WTC11 (cell line): ENCODE measurements at regions not wholly inside any gene's neighbourhood (a gene's known extent, or its start where the extent isn't known, plus 50 kb on each side); places are given as distances from the start of the nearest gene placed in this dataset.
A peak's percentile ranks its signal among the peaks of the same experiment; 100 is the strongest.

Source experiments
- ATAC-seq: fragments of 200-7000 bp; cut with Tn5 transposase; 2 replicates; pipeline ENCODE4 v1.10.0; 2021; ENCODE audit warnings: mild to moderate bottlenecking, moderate library complexity
- CTCF ChIA-PET: fragments of 300-600 bp; sonication (Branson Sonifier 250); formaldehyde crosslinking; loops from one replicate; lab custom pipeline; 2021; ENCODE audit warnings: antibody characterized with exemption; lab: Charles Lee
- POLR2A ChIA-PET: fragments of 350-600 bp; sonication (Branson Sonifier 250); formaldehyde crosslinking; loops from one replicate; lab custom pipeline; 2021; ENCODE audit warnings: antibody characterized with exemption; lab: Charles Lee
- DNase-seq: peaks from one replicate; pipeline ENCODE4 v3.0.0; 2021; ENCODE audit warnings: low spot score
- H3K27ac Mint-ChIP-seq: 2 replicates; pipeline ENCODE4 v1.8.0; 2021; ENCODE audit warnings: mixed read lengths
- H3K27me3 Mint-ChIP-seq: 2 replicates; pipeline ENCODE4 v1.8.0; 2021; ENCODE audit warnings: low read depth, mild to moderate bottlenecking, moderate library complexity, mixed read lengths
- H3K36me3 Mint-ChIP-seq: 2 replicates; pipeline ENCODE4 v1.8.0; 2021; ENCODE audit warnings: mixed read lengths
- H3K4me1 Mint-ChIP-seq: 2 replicates; pipeline ENCODE4 v1.8.0; 2022; ENCODE audit warnings: mixed read lengths
- H3K4me3 Mint-ChIP-seq: 2 replicates; pipeline ENCODE4 v1.8.0; 2021; ENCODE audit warnings: mild to moderate bottlenecking, moderate library complexity, mixed read lengths
- H3K9me3 Mint-ChIP-seq: 2 replicates; pipeline ENCODE4 v1.8.0; 2021; ENCODE audit warnings: mixed read lengths
- AR ChIP-seq: fragments of 250-450 bp; sonication (Bioruptor Pico); IDR thresholded peaks from 2 replicates; pipeline ENCODE4 v1.9.0; 2021; ENCODE audit warnings: mild to moderate bottlenecking
- ATF2 ChIP-seq: sonication (generic); formaldehyde crosslinking; IDR thresholded peaks from 2 replicates; pipeline ENCODE4 v1.8.1; 2022; ENCODE audit warnings: low read depth, missing genetic modification reagents, borderline replicate concordance
- CTCF ChIP-seq: fragments of 200-600 bp; IDR thresholded peaks from 2 replicates; pipeline ENCODE4 v1.8.0; 2022; ENCODE audit warnings: antibody characterized with exemption
- ELF4 ChIP-seq: sonication (generic); formaldehyde crosslinking; IDR thresholded peaks from 2 replicates; pipeline ENCODE4 v1.8.1; 2022; ENCODE audit warnings: low read depth, mild to moderate bottlenecking, moderate library complexity, missing genetic modification reagents
- FOXK1 ChIP-seq: sonication (generic); formaldehyde crosslinking; IDR thresholded peaks from 2 replicates; pipeline ENCODE4 v1.8.0; 2022; ENCODE audit warnings: mild to moderate bottlenecking, moderate library complexity, missing genetic modification reagents
- HMGA2 ChIP-seq: fragments of 250-450 bp; sonication (Bioruptor Pico); IDR thresholded peaks from 2 replicates; pipeline ENCODE4 v1.4.0; 2021; ENCODE audit warnings: mild to moderate bottlenecking, moderate library complexity
- JAZF1 ChIP-seq: fragments of 250-450 bp; sonication (Bioruptor Pico); IDR thresholded peaks from 2 replicates; pipeline ENCODE4 v1.9.0; 2021; ENCODE audit warnings: moderate library complexity, mild to moderate bottlenecking, inconsistent platforms
- MAX ChIP-seq: sonication (generic); formaldehyde crosslinking; IDR thresholded peaks from 2 replicates; pipeline ENCODE4 v1.8.0; 2022; ENCODE audit warnings: mild to moderate bottlenecking, missing genetic modification reagents
- MXD4 ChIP-seq: fragments of 250-450 bp; sonication (Bioruptor Pico); IDR thresholded peaks from 2 replicates; pipeline ENCODE4 v1.8.0; 2021; ENCODE audit warnings: mild to moderate bottlenecking, moderate library complexity, borderline replicate concordance
- OVOL2 ChIP-seq: fragments of 250-450 bp; sonication (Bioruptor Pico); IDR thresholded peaks from 2 replicates; pipeline ENCODE4 v1.9.0; 2021; ENCODE audit warnings: mild to moderate bottlenecking, borderline replicate concordance
- STAT6 ChIP-seq: sonication (generic); formaldehyde crosslinking; conservative IDR thresholded peaks from 2 replicates; pipeline ENCODE4 v1.8.1; 2023; ENCODE audit warnings: mild to moderate bottlenecking, low read depth, missing genetic modification reagents, moderate library complexity
- ZBTB21 ChIP-seq: sonication (generic); formaldehyde crosslinking; IDR thresholded peaks from 2 replicates; pipeline ENCODE4 v1.8.1; 2023; ENCODE audit warnings: mild to moderate bottlenecking, missing genetic modification reagents, borderline replicate concordance
- ZNF138 ChIP-seq: sonication (generic); formaldehyde crosslinking; conservative IDR thresholded peaks from 2 replicates; pipeline ENCODE4 v1.8.1; 2022; ENCODE audit warnings: mild to moderate bottlenecking, moderate library complexity, missing genetic modification reagents
- ZNF671 ChIP-seq: fragments of 250-450 bp; sonication (Bioruptor Pico); IDR thresholded peaks from 2 replicates; pipeline ENCODE4 v1.8.0; 2021; ENCODE audit warnings: mild to moderate bottlenecking
- TF ChIP-seq, protein P1 (sequence below): sonication (generic); formaldehyde crosslinking; IDR thresholded peaks from 2 replicates; pipeline ENCODE4 v1.8.0; 2022; ENCODE audit warnings: mild to moderate bottlenecking, missing genetic modification reagents
- TF ChIP-seq, protein P2 (sequence below): fragments of 250-450 bp; sonication (Bioruptor Pico); IDR thresholded peaks from 2 replicates; pipeline ENCODE4 v1.9.0; 2021; ENCODE audit warnings: moderate library complexity, mild to moderate bottlenecking, inconsistent platforms, borderline replicate concordance
- TF ChIP-seq, protein P3 (sequence below): sonication (generic); formaldehyde crosslinking; IDR thresholded peaks from 2 replicates; pipeline ENCODE4 v1.8.0; 2022; ENCODE audit warnings: missing genetic modification reagents

DNA sequence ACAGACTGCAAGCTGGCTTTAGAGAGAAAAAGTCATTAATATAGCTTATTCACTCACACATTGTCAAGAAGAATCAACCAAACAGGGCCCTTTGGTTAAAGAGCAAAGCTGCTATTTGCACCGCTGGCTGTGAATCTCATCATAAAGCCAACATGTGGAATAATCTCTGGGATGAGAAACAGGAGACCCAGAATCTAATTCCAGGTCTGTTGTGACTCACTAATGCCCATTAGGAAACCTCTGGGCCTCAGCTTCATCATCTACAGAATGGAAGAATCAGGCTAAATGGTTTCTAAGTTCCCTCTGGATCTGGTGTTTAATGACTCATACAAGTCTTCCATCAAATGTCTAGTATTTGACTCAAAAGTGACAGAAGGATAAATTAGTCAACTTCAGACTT, 591.7 kb upstream of the DDX18 start (continued):
- TF ChIP-seq STAT6 (CRISPR knock-in tag) (no peak), ZBTB21 (CRISPR knock-in tag) (no peak), FOXK1 (CRISPR knock-in tag) (no peak)
- TF ChIP-seq, protein P1, sequence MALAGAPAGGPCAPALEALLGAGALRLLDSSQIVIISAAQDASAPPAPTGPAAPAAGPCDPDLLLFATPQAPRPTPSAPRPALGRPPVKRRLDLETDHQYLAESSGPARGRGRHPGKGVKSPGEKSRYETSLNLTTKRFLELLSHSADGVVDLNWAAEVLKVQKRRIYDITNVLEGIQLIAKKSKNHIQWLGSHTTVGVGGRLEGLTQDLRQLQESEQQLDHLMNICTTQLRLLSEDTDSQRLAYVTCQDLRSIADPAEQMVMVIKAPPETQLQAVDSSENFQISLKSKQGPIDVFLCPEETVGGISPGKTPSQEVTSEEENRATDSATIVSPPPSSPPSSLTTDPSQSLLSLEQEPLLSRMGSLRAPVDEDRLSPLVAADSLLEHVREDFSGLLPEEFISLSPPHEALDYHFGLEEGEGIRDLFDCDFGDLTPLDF (CRISPR knock-in tag) = no peak

GRCh38 chr2:117232305-117232704, 582.2 kb upstream of the DDX18 start:
- POLR2A ChIA-PET = no interaction called here
- peak; percentile 90 for ATAC-seq
- Mint-ChIP-seq H3K36me3 (peaks cover 30% of the 10 kb centered on the region), H3K27ac (no peak overlapping the region), H3K4me3 (no peak overlapping the region), H3K27me3 (no peaks in the 10 kb centered on the region), H3K4me1 (peaks cover 14% of the 10 kb centered on the region), H3K9me3 (peaks cover 65% of the 10 kb centered on the region)
- DNase-seq = no peak
- TF ChIP-seq AR (no peak), ATF2 (CRISPR knock-in tag) (no peak), ZNF671 (CRISPR knock-in tag) (no peak), HMGA2 (CRISPR knock-in tag) (no peak), ELF4 (CRISPR knock-in tag) (no peak), OVOL2 (CRISPR knock-in tag) (no peak), ZNF138 (CRISPR knock-in tag) (no peak), JAZF1 (CRISPR knock-in tag) (no peak), MAX (CRISPR knock-in tag) (no peak), CTCF (no peak), MXD4 (CRISPR knock-in tag) (no peak)
- TF ChIP-seq, protein P2, sequence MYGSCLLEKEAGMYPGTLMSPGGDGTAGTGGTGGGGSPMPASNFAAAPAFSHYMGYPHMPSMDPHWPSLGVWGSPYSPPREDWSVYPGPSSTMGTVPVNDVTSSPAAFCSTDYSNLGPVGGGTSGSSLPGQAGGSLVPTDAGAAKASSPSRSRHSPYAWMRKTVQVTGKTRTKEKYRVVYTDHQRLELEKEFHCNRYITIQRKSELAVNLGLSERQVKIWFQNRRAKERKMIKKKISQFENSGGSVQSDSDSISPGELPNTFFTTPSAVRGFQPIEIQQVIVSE (CRISPR knock-in tag) = no peak
- TF ChIP-seq, protein P3, sequence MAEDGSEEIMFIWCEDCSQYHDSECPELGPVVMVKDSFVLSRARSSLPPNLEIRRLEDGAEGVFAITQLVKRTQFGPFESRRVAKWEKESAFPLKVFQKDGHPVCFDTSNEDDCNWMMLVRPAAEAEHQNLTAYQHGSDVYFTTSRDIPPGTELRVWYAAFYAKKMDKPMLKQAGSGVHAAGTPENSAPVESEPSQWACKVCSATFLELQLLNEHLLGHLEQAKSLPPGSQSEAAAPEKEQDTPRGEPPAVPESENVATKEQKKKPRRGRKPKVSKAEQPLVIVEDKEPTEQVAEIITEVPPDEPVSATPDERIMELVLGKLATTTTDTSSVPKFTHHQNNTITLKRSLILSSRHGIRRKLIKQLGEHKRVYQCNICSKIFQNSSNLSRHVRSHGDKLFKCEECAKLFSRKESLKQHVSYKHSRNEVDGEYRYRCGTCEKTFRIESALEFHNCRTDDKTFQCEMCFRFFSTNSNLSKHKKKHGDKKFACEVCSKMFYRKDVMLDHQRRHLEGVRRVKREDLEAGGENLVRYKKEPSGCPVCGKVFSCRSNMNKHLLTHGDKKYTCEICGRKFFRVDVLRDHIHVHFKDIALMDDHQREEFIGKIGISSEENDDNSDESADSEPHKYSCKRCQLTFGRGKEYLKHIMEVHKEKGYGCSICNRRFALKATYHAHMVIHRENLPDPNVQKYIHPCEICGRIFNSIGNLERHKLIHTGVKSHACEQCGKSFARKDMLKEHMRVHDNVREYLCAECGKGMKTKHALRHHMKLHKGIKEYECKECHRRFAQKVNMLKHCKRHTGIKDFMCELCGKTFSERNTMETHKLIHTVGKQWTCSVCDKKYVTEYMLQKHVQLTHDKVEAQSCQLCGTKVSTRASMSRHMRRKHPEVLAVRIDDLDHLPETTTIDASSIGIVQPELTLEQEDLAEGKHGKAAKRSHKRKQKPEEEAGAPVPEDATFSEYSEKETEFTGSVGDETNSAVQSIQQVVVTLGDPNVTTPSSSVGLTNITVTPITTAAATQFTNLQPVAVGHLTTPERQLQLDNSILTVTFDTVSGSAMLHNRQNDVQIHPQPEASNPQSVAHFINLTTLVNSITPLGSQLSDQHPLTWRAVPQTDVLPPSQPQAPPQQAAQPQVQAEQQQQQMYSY = no peak
- CTCF ChIA-PET = no interaction called here
